ENCODE measurements at regions not wholly inside any gene's neighbourhood (a gene's known extent, or its start where the extent isn't known, plus 50 kb on each side); places are given as distances from the start of the nearest gene placed in this dataset.

- TF ChIP-seq POLR2AphosphoS5 (IDR thresholded peaks at IDR 0.05) (no peak), POLR2A (IDR thresholded peaks at IDR 0.05) (no peak), EP300 (IDR thresholded peaks at IDR 0.05) (no peak), CTCF (IDR thresholded peaks at IDR 0.05) (no peak)
- no peaks in the 10 kb centered on the region for H3K27me3 ChIP-seq
- no peak overlapping the region for H3K4me3 ChIP-seq
- H3K36me3 ChIP-seq: no peaks in the 10 kb centered on the region
- DNase-seq: peak in 1 of 2 donors; percentile 1
- no peaks in the 10 kb centered on the region for H3K9me3 ChIP-seq
- 61 to 95% (median 80%) methylated on average over 1 of the region's 1 CpG for WGBS, 5 donors
- no peaks in the 10 kb centered on the region for H3K4me1 ChIP-seq
- H3K27ac ChIP-seq: no peak overlapping the region
- intact Hi-C loops (cut with DNase I; ENCODE audit: low total_unique reads): no loop called here
Measured at GRCh38 chr2:193240752-193241151, 1046.0 kb upstream of the TMEFF2 start.

DNA sequence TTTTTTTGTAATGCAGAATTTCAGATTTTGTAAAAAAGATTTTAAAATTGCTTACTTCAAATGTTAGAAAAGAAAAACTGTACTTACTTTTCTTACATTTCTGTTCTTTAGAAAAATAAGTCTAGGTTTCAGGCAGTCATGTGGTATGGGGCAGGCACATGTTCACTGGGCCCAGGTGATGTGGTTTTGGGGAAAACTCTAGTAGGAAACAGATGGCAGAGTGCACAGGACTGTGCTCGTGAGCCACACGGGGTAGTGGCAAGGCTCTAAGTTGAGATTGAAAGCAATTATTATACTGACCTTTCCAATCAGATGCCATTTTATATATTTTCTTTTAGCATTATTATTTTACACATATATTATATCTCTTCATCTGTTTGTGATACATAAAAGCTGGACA lies 1036.9 kb upstream of the TMEFF2 start:
- WGBS, 5 donors: 61 to 78% (median 68%) methylated on average over 2 of the region's 2 CpGs
- TF ChIP-seq EP300 (IDR thresholded peaks at IDR 0.05): no peak
- no peak for TF ChIP-seq POLR2A (IDR thresholded peaks at IDR 0.05)
- TF ChIP-seq CTCF (IDR thresholded peaks at IDR 0.05): no peak
- TF ChIP-seq POLR2AphosphoS5 (IDR thresholded peaks at IDR 0.05): no peak
- Histone ChIP-seq H3K4me1 (no peaks in the 10 kb centered on the region), H3K36me3 (no peaks in the 10 kb centered on the region), H3K27me3 (no peaks in the 10 kb centered on the region), H3K27ac (no peak overlapping the region), H3K4me3 (no peak overlapping the region), H3K9me3 (no peaks in the 10 kb centered on the region)
- no peak for DNase-seq
- intact Hi-C loops (cut with DNase I; ENCODE audit: low total_unique reads): no loop called here

GRCh38 chr2:193228276-193228675 lies 1033.5 kb upstream of the TMEFF2 start:
- Histone ChIP-seq H3K36me3 (no peaks in the 10 kb centered on the region), H3K27ac (no peak overlapping the region), H3K4me1 (no peaks in the 10 kb centered on the region), H3K4me3 (no peak overlapping the region), H3K9me3 (no peaks in the 10 kb centered on the region), H3K27me3 (no peaks in the 10 kb centered on the region)
- TF ChIP-seq POLR2AphosphoS5 (IDR thresholded peaks at IDR 0.05): no peak
- no peak for TF ChIP-seq POLR2A (IDR thresholded peaks at IDR 0.05)
- no peak for TF ChIP-seq EP300 (IDR thresholded peaks at IDR 0.05)
- no peak for TF ChIP-seq CTCF (IDR thresholded peaks at IDR 0.05)
- DNase-seq: no peak
- intact Hi-C loops (cut with DNase I; ENCODE audit: low total_unique reads): no loop called here
- WGBS, 5 donors: 78 to 95% (median 84%) methylated on average over 1 of the region's 1 CpG

GRCh38 chr2:193222454-193222853 lies 1027.7 kb upstream of the TMEFF2 start:
- Histone ChIP-seq H3K4me3 (no peak overlapping the region), H3K36me3 (no peaks in the 10 kb centered on the region), H3K9me3 (no peaks in the 10 kb centered on the region), H3K4me1 (no peaks in the 10 kb centered on the region), H3K27me3 (no peaks in the 10 kb centered on the region), H3K27ac (no peak overlapping the region)
- TF ChIP-seq POLR2A (IDR thresholded peaks at IDR 0.05): no peak
- no peak for TF ChIP-seq CTCF (IDR thresholded peaks at IDR 0.05)
- no peak for TF ChIP-seq EP300 (IDR thresholded peaks at IDR 0.05)
- no peak for TF ChIP-seq POLR2AphosphoS5 (IDR thresholded peaks at IDR 0.05)
- intact Hi-C loops (cut with DNase I; ENCODE audit: low total_unique reads): no loop called here
- 81 to 96% (median 93%) methylated on average over 2 of the region's 2 CpGs for WGBS, 5 donors
- DNase-seq: no peak

Data from stomach (tissue), 8 donors.